Stomach (tissue), 8 donors: ENCODE measurements at regions not wholly inside any gene's neighbourhood (a gene's known extent, or its start where the extent isn't known, plus 50 kb on each side); places are given as distances from the start of the nearest gene placed in this dataset.

ENCODE experiments used
- DNase-seq, 2 donors: peaks; one replicate each; pipeline versions ENCODE4 v3.0.0 to v3.0.0-alpha.2; 2013 to 2019
- H3K27ac ChIP-seq, 5 donors: fragments of 200-600 bp in 4 of 5; sonication (generic) in 4 of 5; one replicate each; pipeline ENCODE4 v1.5.1; 2013 to 2019; ENCODE audit warnings: mild to moderate bottlenecking in 1 of 5, moderate library complexity in 1 of 5
- H3K27me3 ChIP-seq, 3 donors: fragments of 200-600 bp; sonication (generic); one replicate each; pipeline ENCODE4 v1.5.1; 2017 to 2019; ENCODE audit warnings: mixed run types in 1 of 3
- H3K36me3 ChIP-seq, 4 donors: fragments of 200-600 bp; sonication (generic); 1 replicate in 3 of 4; 2 replicates in 1 of 4; pipeline ENCODE4 v1.5.1; 2016 to 2019
- H3K4me1 ChIP-seq, 4 donors: fragments of 200-600 bp; sonication (generic); one replicate each; pipeline ENCODE4 v1.5.1; 2016 to 2019
- H3K4me3 ChIP-seq, 4 donors: fragments of 200-600 bp; sonication (generic) in 3 of 4; one replicate each; pipeline ENCODE4 v1.5.1; 2016 to 2019; ENCODE audit warnings: mild to moderate bottlenecking in 1 of 4
- H3K9me3 ChIP-seq, 4 donors: fragments of 200-600 bp; sonication (generic); one replicate each; pipeline ENCODE4 v1.5.1; 2016 to 2019
- CTCF ChIP-seq, 7 experiments: fragments of 450-650 bp in 4 of 7; fragments of 200-600 bp in 3 of 7; sonication (generic) in 3 of 7; IDR thresholded peaks; one replicate each; pipeline ENCODE4 v1.5.1; 2016 to 2019; ENCODE audit warnings: antibody characterized with exemption in 7 of 7, control low read depth in 2 of 7, mild to moderate bottlenecking in 1 of 7
- EP300 ChIP-seq: sonication (generic); formaldehyde crosslinking; IDR thresholded peaks from one replicate; pipeline ENCODE4 v1.6.1; 2017; ENCODE audit warnings: antibody characterized with exemption
- POLR2A ChIP-seq, 4 donors: fragments of 450-650 bp; IDR thresholded peaks; one replicate each; pipeline ENCODE4 v1.6.1; 2016; ENCODE audit warnings: antibody characterized with exemption in 4 of 4, control low read depth in 2 of 4, mild to moderate bottlenecking in 1 of 4, moderate library complexity in 1 of 4
- POLR2AphosphoS5 ChIP-seq, 3 donors: sonication (generic); formaldehyde crosslinking; IDR thresholded peaks; one replicate each; pipeline ENCODE4 v1.6.1; 2016; ENCODE audit warnings: antibody characterized with exemption in 3 of 3
- WGBS, 5 donors: extraction: QIAGEN DNeasy Blood & Tissue Kit in 3 of 5; methylation state at CpG; one replicate each; pipeline versions ENCODE4 v1.1.5 to v1.1.7; 2013 to 2018; 5-methylcytosine and 5-hydroxymethylcytosine counted together
- intact Hi-C: fragments of 100-400 bp; cut with DNase I; formaldehyde crosslinking; loops from one replicate; pipeline ENCODE4 v1.15.1; 2023; ENCODE audit warnings: low total_unique reads
- donor health status: healthy with polysubstance abuse.
- donor health status: Bipolar disorder and iron deficiency.
- donor health status: healthy.

GRCh38 chr12:65524666-65525065 is 246.2 kb downstream of the MSRB3 start:
- no peaks in the 10 kb centered on the region for H3K4me1 ChIP-seq
- no peak overlapping the region for H3K27ac ChIP-seq
- intact Hi-C loops = no loop called here
- no peaks in the 10 kb centered on the region for H3K27me3 ChIP-seq
- WGBS, 5 donors = 61 to 74% (median 65%) methylated on average over 2 of the region's 2 CpGs
- no peak for DNase-seq
- H3K36me3 ChIP-seq = no peaks in the 10 kb centered on the region
- TF ChIP-seq POLR2AphosphoS5 (IDR thresholded peaks at IDR 0.05) (no peak), EP300 (no peak), POLR2A (IDR thresholded peaks at IDR 0.05) (no peak), CTCF (IDR thresholded peaks at IDR 0.05) (no peak)
- H3K9me3 ChIP-seq = no peaks in the 10 kb centered on the region
- no peak overlapping the region for H3K4me3 ChIP-seq

GRCh38 chr12:65525491-65526141 is 247.1 kb downstream of the MSRB3 start:
- intact Hi-C loops = no loop called here
- no peak for DNase-seq
- no peaks in the 10 kb centered on the region for H3K9me3 ChIP-seq
- no peaks in the 10 kb centered on the region for H3K27me3 ChIP-seq
- WGBS, 5 donors = 79 to 94% (median 91%) methylated on average over 3 of the region's 3 CpGs
- H3K4me1 ChIP-seq = no peaks in the 10 kb centered on the region
- no peak overlapping the region for H3K27ac ChIP-seq
- H3K36me3 ChIP-seq = no peaks in the 10 kb centered on the region
- TF ChIP-seq POLR2AphosphoS5 (IDR thresholded peaks at IDR 0.05) = no peak
- no peak for TF ChIP-seq CTCF (IDR thresholded peaks at IDR 0.05)
- TF ChIP-seq EP300 = no peak
- no peak for TF ChIP-seq POLR2A (IDR thresholded peaks at IDR 0.05)
- no peak overlapping the region for H3K4me3 ChIP-seq

- 89 to 93% (median 91%) methylated on average over 2 of the region's 2 CpGs for WGBS, 5 donors
- TF ChIP-seq EP300 = no peak
- no peak for TF ChIP-seq POLR2AphosphoS5 (IDR thresholded peaks at IDR 0.05)
- no peak for TF ChIP-seq POLR2A (IDR thresholded peaks at IDR 0.05)
- no peak for TF ChIP-seq CTCF (IDR thresholded peaks at IDR 0.05)
- intact Hi-C loops = no loop called here
Measured at GRCh38 chr12:65526311-65526710, 247.8 kb downstream of the MSRB3 start.

GRCh38 chr12:65528127-65528526 is 249.6 kb downstream of the MSRB3 start:
- no peaks in the 10 kb centered on the region for H3K36me3 ChIP-seq
- H3K9me3 ChIP-seq = no peaks in the 10 kb centered on the region
- H3K4me1 ChIP-seq = peaks cover 0 to 6% (median 0%) of the 10 kb centered on the region in 4 donors
- no peak for DNase-seq
- H3K27ac ChIP-seq = no peak overlapping the region
- 90 to 98% (median 95%) methylated on average over 3 of the region's 3 CpGs for WGBS, 5 donors
- H3K4me3 ChIP-seq = no peak overlapping the region
- intact Hi-C loops = no loop called here
- TF ChIP-seq POLR2AphosphoS5 (IDR thresholded peaks at IDR 0.05) (no peak), EP300 (no peak), POLR2A (IDR thresholded peaks at IDR 0.05) (no peak)
- no peaks in the 10 kb centered on the region for H3K27me3 ChIP-seq

More at GRCh38 chr12:65526311-65526710, 247.8 kb downstream of the MSRB3 start:
- Histone ChIP-seq H3K27ac (no peak overlapping the region), H3K4me1 (no peaks in the 10 kb centered on the region), H3K9me3 (no peaks in the 10 kb centered on the region), H3K36me3 (no peaks in the 10 kb centered on the region), H3K4me3 (no peak overlapping the region), H3K27me3 (no peaks in the 10 kb centered on the region)
- no peak for DNase-seq

GRCh38 chr12:65529106-65529505 is 250.6 kb downstream of the MSRB3 start:
- no peaks in the 10 kb centered on the region for H3K36me3 ChIP-seq
- intact Hi-C loops = no loop called here
- H3K9me3 ChIP-seq = no peaks in the 10 kb centered on the region
- no peaks in the 10 kb centered on the region for H3K27me3 ChIP-seq
- H3K4me3 ChIP-seq = no peak overlapping the region
- DNase-seq = no peak
- H3K4me1 ChIP-seq = peaks cover 0 to 6% (median 0%) of the 10 kb centered on the region in 4 donors
- TF ChIP-seq CTCF (IDR thresholded peaks at IDR 0.05) = no peak
- no peak for TF ChIP-seq POLR2AphosphoS5 (IDR thresholded peaks at IDR 0.05)
- H3K27ac ChIP-seq = no peak overlapping the region
- WGBS, 5 donors = 92 to 98% (median 95%) methylated on average over 2 of the region's 2 CpGs
